Endodermal cell (in vitro differentiated cells): ENCODE measurements at regions not wholly inside any gene's neighbourhood (a gene's known extent, or its start where the extent isn't known, plus 50 kb on each side); places are given as distances from the start of the nearest gene placed in this dataset.

Experiments used
- DNase-seq: peaks from one replicate; pipeline ENCODE4 v3.0.0-alpha.2; 2017
- H3K27ac ChIP-seq: 2 replicates; pipeline ENCODE4 v1.5.1; 2013; ENCODE audit warnings: mild to moderate bottlenecking, low read depth, low read length, moderate library complexity
- H3K27me3 ChIP-seq: 2 replicates; pipeline ENCODE4 v1.6.1; 2013; ENCODE audit warnings: mild to moderate bottlenecking, low read length, moderate library complexity; ENCODE audit not compliant: insufficient read depth, control insufficient read depth, poor library complexity, severe bottlenecking
- H3K36me3 ChIP-seq: 2 replicates; pipeline ENCODE4 v1.7.0; 2013; ENCODE audit warnings: mild to moderate bottlenecking, low read length, moderate library complexity; ENCODE audit not compliant: control insufficient read depth, insufficient read depth
- H3K4me1 ChIP-seq: one replicate; pipeline ENCODE4 v1.7.0; 2013; ENCODE audit warnings: low read length; ENCODE audit not compliant: control insufficient read depth, insufficient read depth
- H3K4me3 ChIP-seq: 2 replicates; pipeline ENCODE4 v1.5.1; 2013; ENCODE audit warnings: mild to moderate bottlenecking, low read length, moderate library complexity
- H3K9ac ChIP-seq: 2 replicates; pipeline ENCODE4 v1.6.1; 2013; ENCODE audit warnings: mild to moderate bottlenecking, low read length, moderate library complexity; ENCODE audit not compliant: poor library complexity, severe bottlenecking; ENCODE audit errors: extremely low read depth
- H3K9me3 ChIP-seq: 2 replicates; pipeline ENCODE4 v1.6.1; 2013; ENCODE audit warnings: mild to moderate bottlenecking, low read length, moderate library complexity; ENCODE audit not compliant: control insufficient read depth
- H3K27ac Mint-ChIP-seq: 2 replicates; pipeline ENCODE4 v1.8.0; 2020; ENCODE audit warnings: mixed read lengths
- H3K27me3 Mint-ChIP-seq: 2 replicates; pipeline ENCODE4 v1.8.0; 2021; ENCODE audit warnings: mild to moderate bottlenecking, mixed read lengths; ENCODE audit not compliant: insufficient read depth
- H3K36me3 Mint-ChIP-seq: 2 replicates; pipeline ENCODE4 v1.8.0; 2020; ENCODE audit warnings: low read depth, mixed read lengths
- H3K4me1 Mint-ChIP-seq: 2 replicates; pipeline ENCODE4 v1.8.0; 2020; ENCODE audit warnings: mixed read lengths
- H3K4me3 Mint-ChIP-seq: 2 replicates; pipeline ENCODE4 v1.8.0; 2020; ENCODE audit warnings: mild to moderate bottlenecking, moderate library complexity, mixed read lengths
- H3K9me3 Mint-ChIP-seq: 2 replicates; pipeline ENCODE4 v1.8.0; 2020; ENCODE audit warnings: mild to moderate bottlenecking, mixed read lengths
- CTCF ChIP-seq: fragments of 200-600 bp; sonication (generic); conservative IDR thresholded peaks from 2 replicates; pipeline ENCODE4 v1.5.0; 2021; ENCODE audit warnings: antibody characterized with exemption, mild to moderate bottlenecking
- WGBS, 2 experiments: methylation state at CpG; one replicate each; pipeline versions ENCODE4 v1.1.5 to v1.1.7; 2013; ENCODE audit warnings: missing lambda C conversion rate in 2 of 2, mixed read lengths in 1 of 2; ENCODE audit not compliant: insufficient coverage in 1 of 2, insufficient read length in 1 of 2; 5-methylcytosine and 5-hydroxymethylcytosine counted together

GRCh38 chr10:62926407-62926806 is 110.2 kb upstream of the EGR2 start:
- peaks cover 3% of the 10 kb centered on the region for H3K4me1 ChIP-seq
- no peak overlapping the region for H3K27ac Mint-ChIP-seq
- no peaks in the 10 kb centered on the region for H3K36me3 ChIP-seq
- no peak overlapping the region for H3K4me3 ChIP-seq
- H3K27me3 ChIP-seq, result no peaks in the 10 kb centered on the region
- WGBS, 2 experiments, result 97% methylated on average over 1 of the region's 1 CpG; no CpG with 5 or more reads in 1 of the 2 experiments
- TF ChIP-seq CTCF, result no peak
- H3K4me3 Mint-ChIP-seq, result no peak overlapping the region
- peaks cover 20% of the 10 kb centered on the region for H3K9me3 Mint-ChIP-seq
- peaks cover 3% of the 10 kb centered on the region for H3K4me1 Mint-ChIP-seq
- no peak for DNase-seq
- peaks cover 11% of the 10 kb centered on the region for H3K9me3 ChIP-seq
- no peak overlapping the region for H3K9ac ChIP-seq
- no peaks in the 10 kb centered on the region for H3K36me3 Mint-ChIP-seq
- no peak overlapping the region for H3K27ac ChIP-seq
- H3K27me3 Mint-ChIP-seq, result no peaks in the 10 kb centered on the region

DNA sequence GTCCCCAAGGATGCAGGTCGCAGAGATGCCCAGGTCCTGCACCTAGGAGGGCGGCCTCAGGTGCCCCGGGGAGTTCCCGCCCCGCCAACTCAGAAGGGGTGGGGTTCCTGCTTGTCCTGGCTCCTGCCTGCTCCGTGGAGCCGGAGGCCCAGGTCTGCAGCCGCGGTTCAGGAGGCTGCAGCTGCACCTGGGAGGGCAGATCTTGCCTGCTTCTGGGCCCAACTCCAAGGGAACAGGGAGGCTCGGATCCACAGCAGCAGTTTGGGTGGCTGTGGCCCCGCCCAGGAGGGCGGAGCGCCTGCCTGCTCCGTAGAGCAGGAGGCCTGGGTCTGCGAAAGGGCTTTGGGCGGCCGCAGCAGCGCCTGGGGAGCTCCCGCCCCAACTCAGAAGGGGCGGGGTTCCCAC is 108.2 kb upstream of the EGR2 start:
- Mint-ChIP-seq H3K4me3 (peak overlapping the region; percentile 38), H3K9me3 (peaks cover 17% of the 10 kb centered on the region), H3K4me1 (peaks cover 3% of the 10 kb centered on the region), H3K27me3 (no peaks in the 10 kb centered on the region), H3K36me3 (no peaks in the 10 kb centered on the region), H3K27ac (no peak overlapping the region)
- Histone ChIP-seq H3K27ac (no peak overlapping the region), H3K36me3 (no peaks in the 10 kb centered on the region), H3K9me3 (peaks cover 9% of the 10 kb centered on the region), H3K4me3 (no peak overlapping the region), H3K4me1 (peaks cover 3% of the 10 kb centered on the region), H3K9ac (no peak overlapping the region), H3K27me3 (no peaks in the 10 kb centered on the region)
- WGBS, 2 experiments, result 72 to 89% methylated on average over 4 to 20 of the region's 20 CpGs
- DNase-seq, result peak; percentile 89
- TF ChIP-seq CTCF, result no peak

- Histone ChIP-seq H3K9ac (no peak overlapping the region), H3K27me3 (no peaks in the 10 kb centered on the region), H3K36me3 (no peaks in the 10 kb centered on the region), H3K27ac (no peak overlapping the region), H3K9me3 (peaks cover 7% of the 10 kb centered on the region), H3K4me1 (peaks cover 3% of the 10 kb centered on the region), H3K4me3 (no peak overlapping the region)
- no peak for TF ChIP-seq CTCF
- DNase-seq, result no peak
- H3K27me3 Mint-ChIP-seq, result no peaks in the 10 kb centered on the region
- H3K4me3 Mint-ChIP-seq, result no peak overlapping the region
- no peak overlapping the region for H3K27ac Mint-ChIP-seq
- H3K4me1 Mint-ChIP-seq, result peaks cover 3% of the 10 kb centered on the region
- WGBS, 2 experiments, result 90 to 97% methylated on average over 2 to 3 of the region's 3 CpGs
- H3K36me3 Mint-ChIP-seq, result no peaks in the 10 kb centered on the region
- no peaks in the 10 kb centered on the region for H3K9me3 Mint-ChIP-seq
Measured at GRCh38 chr10:62919776-62920175, 103.6 kb upstream of the EGR2 start.
